Right lobe of liver (tissue), 6 donors: ENCODE measurements at regions not wholly inside any gene's neighbourhood (a gene's known extent, or its start where the extent isn't known, plus 50 kb on each side); places are given as distances from the start of the nearest gene placed in this dataset.
"Not testable (repeated sequence)": the region's sequence is repeated elsewhere in the genome, so short reads cannot be mapped to it uniquely, and the experiment has no call there.

Source experiments
- ATAC-seq, 4 donors: fragments of 200-7000 bp; cut with Tn5 transposase; one replicate each; pipeline ENCODE4 v1.9.1; 2020; ENCODE audit warnings: mild to moderate bottlenecking in 4 of 4, moderate library complexity in 4 of 4
- DNase-seq, 3 donors: peaks; one replicate each; pipeline ENCODE4 v3.0.0-alpha.2; 2020
- H3K27ac ChIP-seq, 3 donors: fragments of 200-600 bp; one replicate each; pipeline ENCODE4 v1.8.0; 2022
- H3K27me3 ChIP-seq, 2 donors: fragments of 200-600 bp; one replicate each; pipeline ENCODE4 v1.8.0; 2022
- H3K36me3 ChIP-seq, 4 donors: fragments of 200-600 bp; sonication (generic) in 1 of 4; one replicate each; pipeline versions ENCODE4 v1.5.1 to v1.8.0; 2017 to 2022; ENCODE audit warnings: control low read depth in 1 of 4
- H3K4me1 ChIP-seq, 4 donors: fragments of 200-600 bp; sonication (generic) in 1 of 4; one replicate each; pipeline versions ENCODE4 v1.5.1 to v1.8.0; 2017 to 2022; ENCODE audit warnings: control low read depth in 1 of 4
- H3K4me3 ChIP-seq, 3 donors: fragments of 200-600 bp; one replicate each; pipeline ENCODE4 v1.8.0; 2022
- H3K9me3 ChIP-seq, 4 donors: fragments of 200-600 bp; sonication (generic) in 1 of 4; one replicate each; pipeline versions ENCODE4 v1.5.1 to v1.8.0; 2017 to 2022; ENCODE audit warnings: control low read depth in 1 of 4
- POLR2A ChIP-seq: fragments of 450-650 bp; IDR thresholded peaks from one replicate; pipeline ENCODE4 v1.6.1; 2017; ENCODE audit warnings: antibody characterized with exemption, mild to moderate bottlenecking
- WGBS: methylation state at CpG from one replicate; pipeline ENCODE4 v1.1.6; 2018; ENCODE audit warnings: low coverage, low lambda C conversion rate; ENCODE audit not compliant: insufficient coverage; ENCODE audit errors: missing lambda C conversion rate; 5-methylcytosine and 5-hydroxymethylcytosine counted together
- intact Hi-C, 2 donors: fragments of 100-400 bp; cut with DNase I; formaldehyde crosslinking; loops; one replicate each; pipeline versions ENCODE4 v1.11.2 to v1.14.1; 2022
- TF ChIP-seq, protein P1 (sequence below), 4 donors: fragments of 200-600 bp in 3 of 4; fragments of 450-650 bp in 1 of 4; IDR thresholded peaks; one replicate each; pipeline versions ENCODE4 v1.5.1 to v1.8.0; 2016 to 2022; ENCODE audit warnings: antibody characterized with exemption in 4 of 4, mild to moderate bottlenecking in 2 of 4
- donor health status: DM: no; HTN: yes; CAD: no.
- donor health status: DM: no; HTN: no; CAD: no.
- donor health status: DM: no; HTN: no; CAD: no.
- donor health status: DM: no; HTN: yes; CAD: no.
- donor health status: DM: no; HTN: yes; CAD: no.

DNA sequence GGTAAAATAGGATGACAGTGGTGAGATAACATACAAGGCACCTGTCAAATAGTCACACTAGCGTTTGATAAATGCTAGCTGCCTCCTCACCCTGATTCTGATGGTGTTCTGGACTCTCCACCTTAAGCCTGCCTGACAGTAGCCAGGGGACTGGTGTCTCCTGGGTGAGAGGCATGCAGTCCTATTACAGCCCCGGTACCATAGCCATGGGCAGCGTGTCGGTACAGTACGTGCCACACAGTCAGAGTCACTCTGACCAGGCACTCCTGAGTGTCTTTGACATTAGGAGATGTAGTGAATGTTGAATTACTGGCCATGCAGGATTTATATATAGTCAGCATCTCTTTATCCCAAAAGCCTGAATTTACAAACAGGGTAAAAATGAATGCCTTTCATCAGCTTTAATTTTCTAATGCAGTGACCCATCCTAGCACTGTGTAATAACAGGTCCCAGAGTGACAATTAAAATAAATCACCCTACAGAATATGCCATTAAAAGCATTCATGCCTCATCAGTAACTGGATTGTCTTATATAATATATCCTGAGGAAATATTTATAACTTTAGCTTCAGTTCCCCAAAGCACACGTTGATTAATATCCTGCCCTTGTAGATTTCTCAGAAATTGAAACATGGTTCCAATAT is 760.3 kb upstream of the SOX11 start:
- 28% methylated on average over 2 of the region's 6 CpGs for WGBS
- no peak for TF ChIP-seq POLR2A
- TF ChIP-seq, protein P1, sequence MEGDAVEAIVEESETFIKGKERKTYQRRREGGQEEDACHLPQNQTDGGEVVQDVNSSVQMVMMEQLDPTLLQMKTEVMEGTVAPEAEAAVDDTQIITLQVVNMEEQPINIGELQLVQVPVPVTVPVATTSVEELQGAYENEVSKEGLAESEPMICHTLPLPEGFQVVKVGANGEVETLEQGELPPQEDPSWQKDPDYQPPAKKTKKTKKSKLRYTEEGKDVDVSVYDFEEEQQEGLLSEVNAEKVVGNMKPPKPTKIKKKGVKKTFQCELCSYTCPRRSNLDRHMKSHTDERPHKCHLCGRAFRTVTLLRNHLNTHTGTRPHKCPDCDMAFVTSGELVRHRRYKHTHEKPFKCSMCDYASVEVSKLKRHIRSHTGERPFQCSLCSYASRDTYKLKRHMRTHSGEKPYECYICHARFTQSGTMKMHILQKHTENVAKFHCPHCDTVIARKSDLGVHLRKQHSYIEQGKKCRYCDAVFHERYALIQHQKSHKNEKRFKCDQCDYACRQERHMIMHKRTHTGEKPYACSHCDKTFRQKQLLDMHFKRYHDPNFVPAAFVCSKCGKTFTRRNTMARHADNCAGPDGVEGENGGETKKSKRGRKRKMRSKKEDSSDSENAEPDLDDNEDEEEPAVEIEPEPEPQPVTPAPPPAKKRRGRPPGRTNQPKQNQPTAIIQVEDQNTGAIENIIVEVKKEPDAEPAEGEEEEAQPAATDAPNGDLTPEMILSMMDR (IDR thresholded peaks at IDR 0.05) = no peak
- Histone ChIP-seq H3K27ac (no peak overlapping the region), H3K27me3 (no peaks in the 10 kb centered on the region), H3K4me3 (no peak overlapping the region), H3K9me3 (no peaks in the 10 kb centered on the region), H3K4me1 (no peaks in the 10 kb centered on the region), H3K36me3 (no peaks in the 10 kb centered on the region)
- intact Hi-C loops = no loop called here
- ATAC-seq (no peak), DNase-seq (no peak)

DNA sequence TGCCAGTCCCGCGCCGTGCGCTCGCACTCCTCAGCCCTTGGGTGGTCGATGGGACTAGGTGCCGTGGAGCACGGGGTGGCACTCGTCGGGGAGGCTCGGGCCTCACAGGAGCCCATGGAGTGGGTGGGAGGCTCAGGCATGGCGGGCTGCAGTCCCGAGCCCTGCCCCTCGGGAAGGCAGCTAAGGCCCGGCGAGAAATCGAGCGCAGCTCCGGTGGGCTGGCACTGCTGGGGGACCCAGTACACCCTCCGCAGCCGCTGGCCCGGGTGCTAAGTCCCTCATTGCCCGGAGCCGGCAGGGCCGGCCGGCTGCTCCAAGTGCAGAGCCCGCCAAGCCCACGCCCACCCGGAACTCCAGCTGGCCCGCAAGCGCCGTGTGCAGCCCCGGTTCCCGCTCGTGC is 756.9 kb upstream of the SOX11 start:
- H3K9me3 ChIP-seq, intact Hi-C loops, H3K4me1 ChIP-seq, DNase-seq, H3K27ac ChIP-seq, ATAC-seq, H3K4me3 ChIP-seq, H3K27me3 ChIP-seq, H3K36me3 ChIP-seq: not testable (repeated sequence)
- no CpG with 5 or more reads among the region's 35 CpGs for WGBS

DNA sequence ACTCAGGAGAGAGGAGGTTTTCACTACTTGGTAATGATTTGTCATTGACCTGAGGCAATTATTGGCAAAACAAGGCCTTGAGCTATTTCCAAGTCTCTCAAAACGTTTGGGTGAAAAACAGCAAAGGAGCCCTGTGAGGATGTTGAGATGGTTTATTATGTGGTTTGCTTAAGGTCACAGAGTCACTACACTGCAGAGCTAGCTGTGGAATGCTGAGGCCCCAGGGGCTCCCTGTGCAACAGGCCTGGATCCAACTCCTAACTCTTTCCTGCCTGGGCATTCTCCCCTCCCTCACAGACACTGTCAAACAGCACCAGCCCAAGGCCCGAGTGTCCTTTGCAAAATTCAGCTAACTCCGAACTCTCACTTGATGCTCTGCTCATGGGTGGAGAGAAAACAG is 754.6 kb upstream of the SOX11 start:
- TF ChIP-seq POLR2A = no peak
- TF ChIP-seq, protein P1 (IDR thresholded peaks at IDR 0.05) = no peak
- Histone ChIP-seq H3K9me3 (no peaks in the 10 kb centered on the region), H3K27ac (no peak overlapping the region), H3K4me3 (no peak overlapping the region), H3K36me3 (no peaks in the 10 kb centered on the region), H3K4me1 (no peaks in the 10 kb centered on the region), H3K27me3 (no peaks in the 10 kb centered on the region)
- no peak for DNase-seq
- WGBS = 24% methylated on average over 3 of the region's 3 CpGs
- no peak for ATAC-seq
- intact Hi-C loops = no loop called here

DNA sequence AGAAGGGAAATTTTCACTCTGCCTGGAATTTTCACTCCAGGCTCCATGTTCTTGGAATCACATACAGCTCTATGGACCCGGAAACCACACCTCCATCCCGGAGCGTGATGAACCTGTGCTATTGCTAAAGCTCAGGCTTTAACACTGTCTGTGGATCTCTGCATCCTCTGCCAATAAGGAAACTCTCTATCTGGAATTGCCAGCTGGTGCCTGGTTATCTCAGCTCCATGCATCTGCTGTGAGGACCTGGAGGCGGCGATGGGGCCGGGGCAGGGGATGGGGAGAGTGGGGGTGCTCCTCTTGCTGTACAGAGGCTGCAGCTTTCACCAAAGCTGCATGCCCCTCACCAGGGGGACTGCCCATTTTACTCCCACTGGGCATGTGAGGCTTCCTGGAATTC is 754.0 kb upstream of the SOX11 start:
- Histone ChIP-seq H3K36me3 (no peaks in the 10 kb centered on the region), H3K4me1 (no peaks in the 10 kb centered on the region), H3K27ac (no peak overlapping the region), H3K27me3 (no peaks in the 10 kb centered on the region), H3K9me3 (no peaks in the 10 kb centered on the region), H3K4me3 (no peak overlapping the region)
- WGBS = 86% methylated on average over 6 of the region's 6 CpGs
- DNase-seq = no peak
- no peak for TF ChIP-seq POLR2A
- TF ChIP-seq, protein P1 (IDR thresholded peaks at IDR 0.05) = no peak
- intact Hi-C loops = no loop called here
- no peak for ATAC-seq

DNA sequence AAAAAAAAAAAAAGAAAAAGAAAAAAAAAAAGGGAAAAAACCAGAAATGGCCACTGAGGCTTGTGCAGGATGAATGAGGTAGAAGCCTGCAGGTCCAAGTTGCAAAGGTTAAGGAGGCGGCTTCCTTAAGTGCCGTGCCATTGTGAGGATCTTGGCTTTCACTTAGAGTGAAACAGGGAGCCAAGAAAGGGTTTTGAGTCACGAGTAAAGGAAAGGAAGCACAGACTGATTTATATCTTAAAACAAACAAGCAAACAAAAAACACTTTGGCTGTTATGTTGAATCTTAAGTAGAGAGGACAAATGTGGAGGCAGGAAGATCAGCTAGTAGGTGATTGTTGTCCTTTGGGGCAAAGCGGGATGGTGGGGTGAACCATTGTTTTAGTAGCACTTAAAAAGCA is 749.7 kb upstream of the SOX11 start:
- Histone ChIP-seq H3K9me3 (no peaks in the 10 kb centered on the region), H3K4me1 (no peaks in the 10 kb centered on the region), H3K36me3 (no peaks in the 10 kb centered on the region), H3K27ac (no peak overlapping the region), H3K27me3 (no peaks in the 10 kb centered on the region), H3K4me3 (no peak overlapping the region)
- TF ChIP-seq, protein P1 (IDR thresholded peaks at IDR 0.05) = no peak
- TF ChIP-seq POLR2A = no peak
- intact Hi-C loops = no loop called here
- 29% methylated on average over 4 of the region's 4 CpGs for WGBS
- no peak for ATAC-seq
- no peak for DNase-seq
